SKM-1 (cell line): ENCODE measurements at regions not wholly inside any gene's neighbourhood (a gene's known extent, or its start where the extent isn't known, plus 50 kb on each side); places are given as distances from the start of the nearest gene placed in this dataset.

ENCODE experiments used
- DNase-seq: peaks from one replicate; lab custom pipeline; 2025; ENCODE audit not compliant: unreplicated experiment; lab: John Stamatoyannopoulos, UW

DNA sequence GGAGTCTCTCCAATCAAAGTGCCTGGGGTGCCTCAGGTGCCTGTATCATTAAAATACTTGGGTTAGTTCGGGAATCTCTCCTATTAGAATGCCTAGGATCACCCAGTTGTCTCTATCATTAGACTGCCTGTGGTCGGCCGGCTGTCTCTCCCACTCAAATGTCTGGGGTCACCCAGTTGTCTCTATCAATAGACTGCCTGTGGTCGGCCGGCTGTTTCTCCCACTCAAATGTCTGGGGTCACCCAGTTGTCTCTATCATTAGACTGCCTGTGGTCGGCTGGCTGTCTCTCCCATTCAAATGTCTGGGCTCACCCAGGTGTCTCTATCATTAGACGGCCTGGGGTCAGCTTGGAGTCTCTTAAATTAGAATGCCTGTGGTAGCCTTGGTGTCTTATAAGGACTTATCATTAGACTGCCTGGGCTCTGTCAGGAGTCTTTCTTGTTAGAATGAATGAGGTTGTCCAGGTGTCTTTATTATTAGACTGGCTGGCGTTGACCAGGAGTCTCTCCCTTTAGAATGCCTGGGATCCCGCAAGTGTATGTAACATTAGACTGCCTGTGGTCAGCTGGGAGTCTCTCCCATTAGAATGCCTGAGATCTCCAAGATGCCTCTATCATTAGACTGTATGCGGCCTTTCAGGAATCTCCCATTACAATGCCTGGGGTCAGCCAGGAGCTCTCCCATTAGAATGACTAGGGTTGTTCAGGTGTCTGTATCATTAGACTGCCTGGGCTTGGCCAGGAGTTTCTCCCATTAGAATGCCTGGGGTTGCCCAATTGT, 1555.5 kb downstream of the UQCRFS1 start:
- no peak for DNase-seq

DNA sequence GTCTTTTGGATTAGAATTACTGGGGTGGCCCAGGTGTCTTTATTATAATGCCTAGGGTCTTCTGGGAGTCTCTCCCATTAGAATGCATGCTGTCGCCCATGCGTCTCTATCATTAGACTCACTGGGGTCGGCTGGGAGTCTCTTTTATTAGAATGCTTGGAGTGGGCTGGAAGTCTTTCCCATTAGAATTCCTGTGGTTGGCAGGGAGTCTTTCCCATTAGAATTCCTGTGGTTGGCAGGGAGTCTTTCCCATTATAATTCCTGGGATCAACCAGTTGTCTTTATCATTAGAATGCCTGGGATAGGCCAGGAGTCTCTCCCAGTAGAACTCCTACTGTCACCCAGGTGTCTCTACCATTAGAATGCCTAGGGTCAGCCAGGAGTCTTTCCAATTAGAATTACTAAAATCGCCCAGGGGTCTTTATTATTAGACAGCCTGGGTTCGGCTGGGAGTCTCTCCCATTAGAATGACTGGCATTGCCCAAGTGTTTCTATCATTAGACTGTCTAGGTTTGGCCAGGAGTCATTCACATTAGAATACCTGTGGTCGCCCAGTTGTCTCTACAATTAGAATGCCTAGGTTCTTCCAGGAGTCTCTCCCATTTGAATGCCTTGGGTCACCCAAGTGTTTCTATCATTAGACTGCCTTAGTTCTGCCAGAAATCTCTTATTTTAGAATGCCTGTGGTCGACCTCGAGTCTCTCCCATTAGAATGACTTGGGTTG, 1558.5 kb downstream of the UQCRFS1 start:
- no peak for DNase-seq

DNA sequence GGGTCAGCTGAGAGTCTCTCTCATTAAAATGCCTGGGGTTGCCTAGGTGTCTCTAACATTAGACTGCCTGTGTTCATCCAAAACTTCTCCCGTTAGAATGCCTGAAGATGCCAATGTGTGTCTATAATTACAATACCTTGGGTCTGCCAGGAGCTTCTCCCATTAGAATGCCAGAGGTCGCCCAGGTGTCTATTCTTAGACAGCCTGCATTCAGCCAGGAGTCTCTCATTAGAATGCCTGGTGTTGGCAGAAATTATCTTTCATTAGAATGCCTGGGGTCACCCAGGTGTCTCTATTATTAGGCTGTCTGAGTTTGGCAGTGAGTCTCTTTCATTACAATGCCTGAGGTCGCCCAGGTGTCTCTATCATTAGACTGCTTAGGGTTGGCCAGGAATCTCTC, 1560.2 kb downstream of the UQCRFS1 start:
- DNase-seq: no peak

DNA sequence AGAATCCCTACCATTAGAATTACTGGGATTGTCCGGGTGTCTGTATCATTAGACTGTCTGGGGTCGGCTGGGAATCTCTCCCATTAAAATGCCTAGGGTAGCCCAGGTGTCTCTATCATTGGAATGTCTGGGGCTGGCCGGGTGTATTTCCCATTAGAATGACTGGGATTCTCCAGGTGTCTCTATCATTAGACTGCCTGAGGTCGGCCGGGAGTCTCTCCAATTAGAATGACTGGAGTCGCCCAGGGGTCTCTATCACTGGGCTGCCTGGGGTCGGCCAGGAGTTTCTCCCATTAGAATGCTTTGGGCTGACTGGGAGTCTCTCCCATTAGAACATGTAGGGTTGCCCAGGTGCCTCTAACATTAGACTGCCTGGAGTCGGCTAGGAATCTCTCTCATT, 1560.7 kb downstream of the UQCRFS1 start:
- DNase-seq: no peak

DNA sequence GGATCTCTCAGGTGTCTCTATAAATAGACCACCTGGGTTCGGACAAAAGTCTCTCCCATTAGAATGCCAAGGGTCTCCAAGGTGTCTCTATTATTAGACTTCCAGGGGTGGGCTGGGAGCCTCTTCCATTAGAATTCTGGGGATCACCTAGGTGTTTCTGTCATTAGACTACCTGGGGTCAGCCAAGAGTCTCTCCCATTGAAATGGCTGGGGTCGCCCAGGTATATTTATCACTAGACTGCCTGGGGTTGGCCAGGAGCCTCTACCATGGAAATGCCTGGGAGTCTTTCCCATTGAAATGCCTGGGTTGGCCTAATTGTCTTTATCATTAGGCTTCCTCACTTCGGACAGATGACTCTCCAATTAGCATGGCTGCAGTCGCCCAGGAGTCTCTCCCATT, 1565.5 kb downstream of the UQCRFS1 start:
- DNase-seq: no peak

DNA sequence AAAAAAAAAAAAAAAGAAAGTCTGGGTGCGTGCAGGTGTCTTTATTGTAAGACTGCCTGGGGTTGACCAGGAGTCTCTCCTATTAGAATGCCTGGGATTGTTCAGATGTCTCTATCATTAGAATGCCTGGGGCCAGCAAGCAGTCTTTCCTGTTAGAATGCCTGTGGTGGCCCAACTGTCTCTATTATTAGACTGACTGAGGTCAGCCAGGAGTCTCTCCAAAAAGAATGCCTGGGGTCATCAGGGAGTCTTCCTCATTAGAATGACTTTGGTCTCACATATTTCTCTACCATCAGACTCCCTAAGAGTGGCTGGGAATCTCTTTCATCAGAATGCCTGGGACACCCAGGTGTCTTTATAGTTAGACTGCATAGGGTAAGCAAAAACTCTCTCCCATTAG, 1577.5 kb downstream of the UQCRFS1 start:
- DNase-seq: no peak

DNA sequence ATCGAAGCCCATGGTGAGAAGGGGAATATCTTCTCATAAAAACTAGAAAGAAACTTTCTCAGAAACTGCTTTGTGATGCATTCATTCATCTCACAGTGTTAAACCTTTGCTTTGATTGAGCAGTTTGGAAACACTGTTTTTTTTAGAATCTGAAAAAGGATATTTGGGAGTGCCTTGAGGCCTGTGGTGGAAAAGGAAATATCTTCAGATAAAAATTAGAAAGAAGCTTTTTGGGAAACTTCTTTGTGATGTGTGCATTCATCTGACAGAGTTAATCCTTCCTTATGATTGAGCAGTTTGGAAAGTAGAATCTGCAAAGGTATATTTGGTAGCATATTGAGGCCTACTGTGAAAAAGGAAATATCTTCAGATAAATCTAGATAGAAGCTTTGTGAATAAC, 1594.9 kb downstream of the UQCRFS1 start:
- DNase-seq: no peak

DNA sequence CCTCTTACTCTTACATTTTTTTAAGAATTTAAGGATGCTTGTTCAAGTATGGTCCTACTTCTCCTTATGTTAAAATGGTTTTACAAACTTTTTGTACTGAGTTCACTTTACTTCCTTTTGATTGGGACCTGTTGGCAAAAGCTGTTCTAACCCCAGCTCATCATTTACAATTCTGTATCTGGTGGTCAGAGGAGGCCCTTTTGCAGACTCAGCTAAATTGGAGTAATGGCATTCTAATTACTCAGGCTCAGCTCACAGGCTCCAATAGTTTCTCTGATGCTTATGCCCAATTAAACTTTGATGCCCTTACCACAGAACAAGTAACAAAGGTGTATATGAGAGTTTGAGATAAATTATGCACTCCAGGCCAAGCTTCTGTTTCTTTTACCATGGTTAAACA, 1632.0 kb downstream of the UQCRFS1 start:
- no peak for DNase-seq
